ENCODE measurements at regions not wholly inside any gene's neighbourhood (a gene's known extent, or its start where the extent isn't known, plus 50 kb on each side); places are given as distances from the start of the nearest gene placed in this dataset.

DNA sequence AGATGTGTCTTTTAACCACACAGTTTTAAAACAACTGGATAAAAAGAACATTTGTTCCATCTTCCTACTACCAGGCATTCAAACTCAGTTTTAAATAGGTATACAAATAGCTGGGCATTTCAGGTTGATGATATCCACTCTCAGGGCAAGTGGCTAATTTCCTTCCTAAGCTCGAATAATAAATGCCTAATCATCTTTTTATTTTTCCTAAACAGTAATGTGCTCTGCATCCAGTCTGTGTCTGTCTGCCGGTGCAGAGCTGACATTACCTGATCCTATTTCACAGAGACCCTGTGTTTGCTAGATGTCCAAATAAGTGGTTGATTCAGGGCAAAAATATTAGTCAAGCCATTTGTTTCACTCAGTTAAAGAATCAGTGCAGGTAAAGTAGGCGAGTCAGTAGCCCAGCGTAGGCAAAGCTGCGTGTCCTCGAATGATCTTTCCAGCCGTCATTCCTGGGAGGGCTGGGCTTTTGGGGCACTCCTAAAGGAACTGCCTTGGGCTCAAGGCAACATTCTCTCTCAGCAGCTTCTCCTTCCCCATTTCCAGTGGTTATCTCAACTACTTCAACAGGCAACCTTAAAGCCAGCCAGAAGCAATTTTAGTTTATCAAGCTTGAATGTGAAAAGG lies 74.2 kb upstream of the BMP2 start:
- ChIA-PET CTCF (interaction anchor here (0.7 kb wide), 1 partner anchor 21 kb away, joined by 3 read pairs; no protein-coding TSS in a partner anchor), POLR2A (no interaction called here)
- Mint-ChIP-seq H3K4me3 (no peak overlapping the region), H3K9me3 (peaks cover 10% of the 10 kb centered on the region), H3K27me3 (no peaks in the 10 kb centered on the region), H3K4me1 (ENCODE audit: low read depth) (no peaks in the 10 kb centered on the region), H3K36me3 (ENCODE audit: low read depth) (no peaks in the 10 kb centered on the region), H3K27ac (no peak overlapping the region)
- Histone ChIP-seq H3K27ac (ENCODE audit: low read depth in 1 of 2, low read length in 2 of 2) (no peak overlapping the region), H3K4me3 (ENCODE audit: low read length) (no peak overlapping the region), H3K36me3 (ENCODE audit: insufficient read depth, low read length) (no peaks in the 10 kb centered on the region), H3K27me3 (ENCODE audit: control insufficient read depth in 1 of 2, insufficient read depth in 2 of 2, low read length in 2 of 2) (no peaks in the 10 kb centered on the region), H3K9me3 (ENCODE audit: control insufficient read depth in 1 of 2, insufficient read depth in 1 of 2, low read length in 2 of 2) (peaks cover 0 to 15% of the 10 kb centered on the region in 2 experiments), H3K4me1 (ENCODE audit: insufficient read depth, low read length) (no peaks in the 10 kb centered on the region)
- intact Hi-C loops (cut with DNase I, micrococcal nuclease), result no loop called here
- ATAC-seq (ENCODE audit: poor library complexity) (no peak), DNase-seq (no peak)
- TF ChIP-seq, protein P1, sequence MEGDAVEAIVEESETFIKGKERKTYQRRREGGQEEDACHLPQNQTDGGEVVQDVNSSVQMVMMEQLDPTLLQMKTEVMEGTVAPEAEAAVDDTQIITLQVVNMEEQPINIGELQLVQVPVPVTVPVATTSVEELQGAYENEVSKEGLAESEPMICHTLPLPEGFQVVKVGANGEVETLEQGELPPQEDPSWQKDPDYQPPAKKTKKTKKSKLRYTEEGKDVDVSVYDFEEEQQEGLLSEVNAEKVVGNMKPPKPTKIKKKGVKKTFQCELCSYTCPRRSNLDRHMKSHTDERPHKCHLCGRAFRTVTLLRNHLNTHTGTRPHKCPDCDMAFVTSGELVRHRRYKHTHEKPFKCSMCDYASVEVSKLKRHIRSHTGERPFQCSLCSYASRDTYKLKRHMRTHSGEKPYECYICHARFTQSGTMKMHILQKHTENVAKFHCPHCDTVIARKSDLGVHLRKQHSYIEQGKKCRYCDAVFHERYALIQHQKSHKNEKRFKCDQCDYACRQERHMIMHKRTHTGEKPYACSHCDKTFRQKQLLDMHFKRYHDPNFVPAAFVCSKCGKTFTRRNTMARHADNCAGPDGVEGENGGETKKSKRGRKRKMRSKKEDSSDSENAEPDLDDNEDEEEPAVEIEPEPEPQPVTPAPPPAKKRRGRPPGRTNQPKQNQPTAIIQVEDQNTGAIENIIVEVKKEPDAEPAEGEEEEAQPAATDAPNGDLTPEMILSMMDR (IDR thresholded peaks at IDR 0.05), result no peak

- Histone ChIP-seq H3K4me1 (ENCODE audit: insufficient read depth, low read length) (no peaks in the 10 kb centered on the region), H3K4me3 (ENCODE audit: low read length) (no peak overlapping the region), H3K36me3 (ENCODE audit: insufficient read depth, low read length) (no peaks in the 10 kb centered on the region), H3K27ac (ENCODE audit: low read depth in 1 of 2, low read length in 2 of 2) (no peak overlapping the region), H3K9me3 (ENCODE audit: control insufficient read depth in 1 of 2, insufficient read depth in 1 of 2, low read length in 2 of 2) (peaks cover 0 to 13% of the 10 kb centered on the region in 2 experiments), H3K27me3 (ENCODE audit: control insufficient read depth in 1 of 2, insufficient read depth in 2 of 2, low read length in 2 of 2) (no peaks in the 10 kb centered on the region)
- Mint-ChIP-seq H3K9me3 (peaks cover 10% of the 10 kb centered on the region), H3K4me1 (ENCODE audit: low read depth) (no peaks in the 10 kb centered on the region), H3K27ac (no peak overlapping the region), H3K27me3 (no peaks in the 10 kb centered on the region), H3K36me3 (ENCODE audit: low read depth) (no peaks in the 10 kb centered on the region), H3K4me3 (no peak overlapping the region)
- ChIA-PET CTCF (no interaction called here), POLR2A (no interaction called here)
- DNase-seq (no peak), ATAC-seq (ENCODE audit: poor library complexity) (no peak)
- TF ChIP-seq, protein P1 (IDR thresholded peaks at IDR 0.05), result no peak
- intact Hi-C loops (cut with DNase I, micrococcal nuclease), result no loop called here
These were observed 74.8 kb upstream of the BMP2 start for GRCh38 chr20:6692566-6693173.

- CTCF ChIA-PET, result no interaction called here
- Mint-ChIP-seq H3K9me3 (peaks cover 10% of the 10 kb centered on the region), H3K36me3 (ENCODE audit: low read depth) (no peaks in the 10 kb centered on the region), H3K4me1 (ENCODE audit: low read depth) (no peaks in the 10 kb centered on the region), H3K27ac (no peak overlapping the region), H3K27me3 (no peaks in the 10 kb centered on the region), H3K4me3 (no peak overlapping the region)
- TF ChIP-seq, protein P1 (IDR thresholded peaks at IDR 0.05), result no peak
- intact Hi-C loops (cut with DNase I, micrococcal nuclease), result no loop called here
- H3K4me1 ChIP-seq (ENCODE audit: insufficient read depth, low read length), result no peaks in the 10 kb centered on the region
- ATAC-seq (ENCODE audit: poor library complexity), result no peak
- peaks cover 0 to 8% of the 10 kb centered on the region in 2 experiments for H3K9me3 ChIP-seq (ENCODE audit: control insufficient read depth in 1 of 2, insufficient read depth in 1 of 2, low read length in 2 of 2)
- no peak overlapping the region for H3K4me3 ChIP-seq (ENCODE audit: low read length)
- POLR2A ChIA-PET, result no interaction called here
- no peak for DNase-seq
- no peak overlapping the region for H3K27ac ChIP-seq (ENCODE audit: low read depth in 1 of 2, low read length in 2 of 2)
- H3K36me3 ChIP-seq (ENCODE audit: insufficient read depth, low read length), result no peaks in the 10 kb centered on the region
- no peaks in the 10 kb centered on the region for H3K27me3 ChIP-seq (ENCODE audit: control insufficient read depth in 1 of 2, insufficient read depth in 2 of 2, low read length in 2 of 2)
These were observed 76.0 kb upstream of the BMP2 start for GRCh38 chr20:6691516-6691915.
